SU-DHL-6 (cell line): ENCODE measurements at regions not wholly inside any gene's neighbourhood (a gene's known extent, or its start where the extent isn't known, plus 50 kb on each side); places are given as distances from the start of the nearest gene placed in this dataset.

Experiments
- CTCF ChIP-seq: fragments of 200-600 bp; sonication (generic); IDR thresholded peaks from one replicate; pipeline ENCODE4 v1.5.1; 2017; ENCODE audit warnings: antibody characterized with exemption, mild to moderate bottlenecking, low read length, moderate library complexity; ENCODE audit not compliant: insufficient read depth, poor library complexity, severe bottlenecking
- EZH2phosphoT487 ChIP-seq: fragments of 200-600 bp; sonication (generic), shearing (Covaris generic); conservative IDR thresholded peaks from 2 replicates; pipeline ENCODE4 v1.6.1; 2018; ENCODE audit warnings: mild to moderate bottlenecking, antibody characterized with exemption, low read length, moderate library complexity, mixed read lengths

DNA sequence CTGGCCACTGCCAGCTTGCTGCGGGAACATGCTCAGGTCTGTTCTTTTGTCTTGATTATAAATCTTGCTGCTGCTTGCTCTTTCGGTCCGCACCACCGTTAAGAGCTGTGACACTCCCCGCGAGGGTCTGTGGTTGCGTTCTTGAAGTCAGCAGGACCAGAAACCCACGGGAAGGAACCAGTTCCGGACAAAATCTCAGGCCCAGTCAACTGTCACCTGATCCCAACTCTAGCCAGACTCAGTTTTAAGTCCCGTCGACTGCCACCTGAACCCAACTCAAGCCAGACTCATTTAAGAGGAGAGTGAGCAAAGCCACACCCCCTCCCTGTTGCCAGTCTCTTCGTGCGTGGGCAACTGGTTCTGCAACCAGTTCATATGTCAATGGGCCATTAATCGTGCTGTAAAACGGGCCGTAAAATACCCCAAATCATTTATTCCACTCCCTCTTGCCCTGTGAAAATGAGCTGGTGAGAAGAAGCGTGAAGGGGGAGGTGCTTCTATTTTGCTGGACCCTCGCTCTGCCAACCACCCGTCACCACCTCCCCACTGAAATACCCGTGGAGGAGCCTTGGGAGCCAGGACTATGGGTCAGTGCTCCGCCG is 224.3 kb downstream of the NDUFA10 start:
- TF ChIP-seq CTCF: no peak
- TF ChIP-seq EZH2phosphoT487: no peak
